ENCODE measurements at regions not wholly inside any gene's neighbourhood (a gene's known extent, or its start where the extent isn't known, plus 50 kb on each side); places are given as distances from the start of the nearest gene placed in this dataset.

DNA sequence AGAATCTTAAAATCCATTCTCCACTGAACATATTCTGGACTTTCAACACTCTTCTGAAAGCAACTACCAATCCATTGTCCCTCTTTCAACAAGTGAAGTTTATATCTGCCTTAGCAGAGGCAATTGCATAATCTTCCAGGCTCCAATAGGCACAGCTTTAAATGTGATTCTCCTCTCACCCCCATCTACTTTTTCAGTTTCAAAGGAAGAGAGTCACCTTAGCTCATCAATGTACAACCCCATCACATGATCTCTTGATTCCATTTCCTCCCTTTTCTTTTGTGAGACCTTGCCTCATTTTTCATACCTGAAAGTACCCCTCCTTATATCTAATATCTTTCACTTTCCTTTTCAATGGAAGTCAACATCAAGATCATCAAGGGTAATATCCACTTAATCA is 921.7 kb upstream of the EPHA5 start:
- CTCF ChIA-PET: no interaction called here
- no peaks in the 10 kb centered on the region for H3K36me3 Mint-ChIP-seq

GRCh38 chr4:66590488-66591215 is 920.4 kb upstream of the EPHA5 start:
- Mint-ChIP-seq H3K36me3 (no peaks in the 10 kb centered on the region), H3K4me3 (no peak overlapping the region), H3K9me3 (peaks cover 0 to 14% (median 6%) of the 10 kb centered on the region in 3 donors), H3K27ac (no peak overlapping the region), H3K27me3 (no peaks in the 10 kb centered on the region), H3K4me1 (no peaks in the 10 kb centered on the region)
- ATAC-seq (replicated peaks in 1 of 4) (no peak), DNase-seq (no peak)
- ChIA-PET POLR2A (interaction anchor here in 1 of 2 donors (0.6 kb wide), 1 partner anchor 87 kb away, joined by 3 read pairs; no protein-coding TSS in a partner anchor), CTCF (interaction anchor here in 1 of 2 donors (1.0 kb wide), 1 partner anchor 26 kb away, joined by 4 read pairs; no protein-coding TSS in a partner anchor)
- Histone ChIP-seq H3K27ac (ENCODE audit: low read length) (no peak overlapping the region), H3K36me3 (ENCODE audit: control insufficient read depth in 2 of 2, extremely low read depth in 1 of 2, insufficient read depth in 1 of 2, low read length in 1 of 2) (no peaks in the 10 kb centered on the region), H3K4me3 (ENCODE audit: control insufficient read depth in 1 of 2, extremely low read depth in 1 of 2, low read length in 1 of 2) (no peak overlapping the region), H3K27me3 (replicated peaks in 1 of 2; ENCODE audit: control insufficient read depth in 2 of 2, extremely low read depth in 1 of 2, insufficient read depth in 2 of 2, low read length in 1 of 2) (no peaks in the 10 kb centered on the region), H3K4me1 (ENCODE audit: control insufficient read depth in 1 of 2, extremely low read depth in 1 of 2, insufficient read depth in 2 of 2, low read length in 2 of 2) (no peaks in the 10 kb centered on the region), H3K9me3 (no peaks in the 10 kb centered on the region)
- no CpG with 5 or more reads among the region's 1 CpG for WGBS (ENCODE audit: insufficient coverage)

More for the DNA sequence above, 921.7 kb upstream of the EPHA5 start:
- no peaks in the 10 kb centered on the region for H3K9me3 ChIP-seq
- ATAC-seq (replicated peaks in 1 of 4) (no peak), DNase-seq (no peak)
- no peak overlapping the region for H3K27ac ChIP-seq (ENCODE audit: low read length)
- no peaks in the 10 kb centered on the region for H3K27me3 ChIP-seq (replicated peaks in 1 of 2; ENCODE audit: control insufficient read depth in 2 of 2, extremely low read depth in 1 of 2, insufficient read depth in 2 of 2, low read length in 1 of 2)
- H3K9me3 Mint-ChIP-seq: peaks cover 0 to 14% (median 6%) of the 10 kb centered on the region in 3 donors
- H3K27ac Mint-ChIP-seq: no peak overlapping the region
- H3K4me3 ChIP-seq (ENCODE audit: control insufficient read depth in 1 of 2, extremely low read depth in 1 of 2, low read length in 1 of 2): no peak overlapping the region
- no peaks in the 10 kb centered on the region for H3K4me1 ChIP-seq (ENCODE audit: control insufficient read depth in 1 of 2, extremely low read depth in 1 of 2, insufficient read depth in 2 of 2, low read length in 2 of 2)
- H3K4me1 Mint-ChIP-seq: no peaks in the 10 kb centered on the region
- POLR2A ChIA-PET: no interaction called here
- no peaks in the 10 kb centered on the region for H3K36me3 ChIP-seq (ENCODE audit: control insufficient read depth in 2 of 2, extremely low read depth in 1 of 2, insufficient read depth in 1 of 2, low read length in 1 of 2)
- no peaks in the 10 kb centered on the region for H3K27me3 Mint-ChIP-seq
- no peak overlapping the region for H3K4me3 Mint-ChIP-seq

GRCh38 chr4:66589183-66589582 is 918.9 kb upstream of the EPHA5 start:
- WGBS (ENCODE audit: insufficient coverage): no CpG with 5 or more reads among the region's 1 CpG
- no peak for ATAC-seq (replicated peaks in 1 of 4)
- Histone ChIP-seq H3K4me3 (ENCODE audit: control insufficient read depth in 1 of 2, extremely low read depth in 1 of 2, low read length in 1 of 2) (no peak overlapping the region), H3K4me1 (ENCODE audit: control insufficient read depth in 1 of 2, extremely low read depth in 1 of 2, insufficient read depth in 2 of 2, low read length in 2 of 2) (no peaks in the 10 kb centered on the region), H3K27ac (ENCODE audit: low read length) (no peak overlapping the region), H3K36me3 (ENCODE audit: control insufficient read depth in 2 of 2, extremely low read depth in 1 of 2, insufficient read depth in 1 of 2, low read length in 1 of 2) (no peaks in the 10 kb centered on the region), H3K27me3 (replicated peaks in 1 of 2; ENCODE audit: control insufficient read depth in 2 of 2, extremely low read depth in 1 of 2, insufficient read depth in 2 of 2, low read length in 1 of 2) (no peaks in the 10 kb centered on the region), H3K9me3 (no peaks in the 10 kb centered on the region)
- Mint-ChIP-seq H3K9me3 (peaks cover 0 to 14% (median 6%) of the 10 kb centered on the region in 3 donors), H3K36me3 (no peaks in the 10 kb centered on the region), H3K4me3 (no peak overlapping the region), H3K27ac (no peak overlapping the region), H3K27me3 (no peaks in the 10 kb centered on the region), H3K4me1 (no peaks in the 10 kb centered on the region)
- ChIA-PET POLR2A (no interaction called here), CTCF (no interaction called here)
- no peak for DNase-seq

GRCh38 chr4:66585767-66586166 is 915.5 kb upstream of the EPHA5 start:
- Histone ChIP-seq H3K27ac (ENCODE audit: low read length) (no peak overlapping the region), H3K27me3 (replicated peaks in 1 of 2; ENCODE audit: control insufficient read depth in 2 of 2, extremely low read depth in 1 of 2, insufficient read depth in 2 of 2, low read length in 1 of 2) (no peaks in the 10 kb centered on the region), H3K4me1 (ENCODE audit: control insufficient read depth in 1 of 2, extremely low read depth in 1 of 2, insufficient read depth in 2 of 2, low read length in 2 of 2) (no peaks in the 10 kb centered on the region), H3K4me3 (ENCODE audit: control insufficient read depth in 1 of 2, extremely low read depth in 1 of 2, low read length in 1 of 2) (no peak overlapping the region), H3K9me3 (no peaks in the 10 kb centered on the region), H3K36me3 (ENCODE audit: control insufficient read depth in 2 of 2, extremely low read depth in 1 of 2, insufficient read depth in 1 of 2, low read length in 1 of 2) (no peaks in the 10 kb centered on the region)
- no peak for ATAC-seq (replicated peaks in 1 of 4)
- ChIA-PET POLR2A (no interaction called here), CTCF (no interaction called here)
- Mint-ChIP-seq H3K9me3 (peaks cover 0 to 6% (median 6%) of the 10 kb centered on the region in 3 donors), H3K4me3 (no peak overlapping the region), H3K4me1 (no peaks in the 10 kb centered on the region), H3K27ac (no peak overlapping the region), H3K36me3 (no peaks in the 10 kb centered on the region), H3K27me3 (no peaks in the 10 kb centered on the region)
- no CpG with 5 or more reads among the region's 1 CpG for WGBS (ENCODE audit: insufficient coverage)
- no peak for DNase-seq

DNA sequence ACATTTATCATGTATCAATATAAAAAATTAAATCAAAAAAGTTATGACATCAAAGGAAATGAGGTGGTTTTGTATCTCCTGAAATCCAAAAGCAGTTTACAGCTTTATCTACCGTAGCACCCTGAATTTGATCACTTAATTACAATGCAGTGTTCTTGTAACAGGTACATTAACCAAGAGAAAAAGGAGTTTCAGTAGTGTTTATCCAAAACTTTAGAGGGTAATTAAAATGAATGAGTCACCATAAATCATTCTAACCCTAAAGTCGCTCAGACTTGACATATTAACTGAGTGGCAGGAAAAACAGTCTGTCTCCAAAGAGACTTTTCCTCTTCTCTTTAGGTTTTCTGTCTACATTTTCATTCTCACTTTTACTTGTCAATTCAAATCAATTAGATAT is 907.6 kb upstream of the EPHA5 start:
- no peaks in the 10 kb centered on the region for H3K36me3 ChIP-seq (ENCODE audit: control insufficient read depth in 2 of 2, extremely low read depth in 1 of 2, insufficient read depth in 1 of 2, low read length in 1 of 2)
- H3K27ac ChIP-seq (ENCODE audit: low read length): no peak overlapping the region
- Mint-ChIP-seq H3K4me3 (no peak overlapping the region), H3K27me3 (no peaks in the 10 kb centered on the region), H3K4me1 (no peaks in the 10 kb centered on the region), H3K36me3 (no peaks in the 10 kb centered on the region), H3K27ac (no peak overlapping the region), H3K9me3 (peaks cover 0 to 5% (median 2%) of the 10 kb centered on the region in 3 donors)
- ATAC-seq (replicated peaks in 1 of 4) (no peak), DNase-seq (no peak)
- no peak overlapping the region for H3K4me3 ChIP-seq (ENCODE audit: control insufficient read depth in 1 of 2, extremely low read depth in 1 of 2, low read length in 1 of 2)
- CTCF ChIA-PET: no interaction called here
- no peaks in the 10 kb centered on the region for H3K27me3 ChIP-seq (replicated peaks in 1 of 2; ENCODE audit: control insufficient read depth in 2 of 2, extremely low read depth in 1 of 2, insufficient read depth in 2 of 2, low read length in 1 of 2)
- H3K9me3 ChIP-seq: no peaks in the 10 kb centered on the region
- no peaks in the 10 kb centered on the region for H3K4me1 ChIP-seq (ENCODE audit: control insufficient read depth in 1 of 2, extremely low read depth in 1 of 2, insufficient read depth in 2 of 2, low read length in 2 of 2)
- WGBS (ENCODE audit: insufficient coverage): no CpG with 5 or more reads among the region's 2 CpGs
- POLR2A ChIA-PET: no interaction called here

GRCh38 chr4:66575008-66575696 is 904.9 kb upstream of the EPHA5 start:
- H3K27ac Mint-ChIP-seq: no peak overlapping the region
- Histone ChIP-seq H3K27me3 (replicated peaks in 1 of 2; ENCODE audit: control insufficient read depth in 2 of 2, extremely low read depth in 1 of 2, insufficient read depth in 2 of 2, low read length in 1 of 2) (no peaks in the 10 kb centered on the region), H3K9me3 (no peaks in the 10 kb centered on the region), H3K27ac (ENCODE audit: low read length) (no peak overlapping the region), H3K4me1 (ENCODE audit: control insufficient read depth in 1 of 2, extremely low read depth in 1 of 2, insufficient read depth in 2 of 2, low read length in 2 of 2) (no peaks in the 10 kb centered on the region), H3K36me3 (ENCODE audit: control insufficient read depth in 2 of 2, extremely low read depth in 1 of 2, insufficient read depth in 1 of 2, low read length in 1 of 2) (no peaks in the 10 kb centered on the region), H3K4me3 (ENCODE audit: control insufficient read depth in 1 of 2, extremely low read depth in 1 of 2, low read length in 1 of 2) (no peak overlapping the region)
- WGBS (ENCODE audit: insufficient coverage): 88% methylated on average over 6 of the region's 11 CpGs
- ChIA-PET POLR2A (no interaction called here), CTCF (no interaction called here)
- H3K4me1 Mint-ChIP-seq: no peaks in the 10 kb centered on the region
- H3K4me3 Mint-ChIP-seq: no peak overlapping the region
- H3K27me3 Mint-ChIP-seq: no peaks in the 10 kb centered on the region
- ATAC-seq (replicated peaks in 1 of 4) (no peak), DNase-seq (no peak)
- H3K36me3 Mint-ChIP-seq: no peaks in the 10 kb centered on the region
- peaks cover 0 to 5% (median 2%) of the 10 kb centered on the region in 3 donors for H3K9me3 Mint-ChIP-seq
